ENCODE measurements at regions not wholly inside any gene's neighbourhood (a gene's known extent, or its start where the extent isn't known, plus 50 kb on each side); places are given as distances from the start of the nearest gene placed in this dataset.
"Not testable (repeated sequence)": the region's sequence is repeated elsewhere in the genome, so short reads cannot be mapped to it uniquely, and the experiment has no call there.

DNA sequence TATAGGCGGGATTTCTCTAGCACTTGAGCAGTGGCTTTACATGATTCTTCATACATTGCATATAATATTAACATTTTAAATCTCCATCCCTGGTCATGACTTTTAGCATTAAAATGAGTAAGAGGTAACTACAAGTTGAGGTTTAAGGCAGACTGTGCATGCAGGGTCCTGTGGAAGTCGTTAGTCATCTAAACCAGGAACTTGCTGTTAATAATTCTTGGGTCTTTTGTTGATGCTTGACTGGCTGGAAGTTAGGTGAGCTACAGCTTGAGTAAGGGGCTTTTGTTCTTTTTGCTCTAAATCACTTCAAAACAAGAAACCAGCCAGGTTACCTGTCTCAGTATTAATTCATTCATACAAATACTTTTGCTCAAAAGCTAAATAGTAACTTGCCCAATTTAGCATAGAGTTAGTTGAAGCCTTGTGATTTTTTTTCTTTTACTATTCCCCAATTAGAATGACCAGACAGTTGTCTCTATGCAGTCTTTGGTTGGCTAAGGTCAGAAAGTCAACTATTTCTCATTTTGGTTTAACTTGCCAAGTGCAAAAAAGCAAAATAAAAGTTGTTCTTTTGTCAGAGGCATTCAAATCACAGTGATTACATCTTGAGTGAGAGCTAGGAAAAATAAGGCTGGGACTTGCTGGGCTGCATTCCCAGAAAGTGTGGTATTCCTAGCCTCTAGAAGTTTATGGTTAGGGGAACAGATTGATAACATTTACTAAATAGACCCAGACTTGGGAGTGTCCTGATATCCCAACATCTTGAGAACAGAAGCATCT, 516.9 kb downstream of the PDHA2 start:
- DNase-seq: no peak
- intact Hi-C loops (cut with DNase I): no loop called here

DNA sequence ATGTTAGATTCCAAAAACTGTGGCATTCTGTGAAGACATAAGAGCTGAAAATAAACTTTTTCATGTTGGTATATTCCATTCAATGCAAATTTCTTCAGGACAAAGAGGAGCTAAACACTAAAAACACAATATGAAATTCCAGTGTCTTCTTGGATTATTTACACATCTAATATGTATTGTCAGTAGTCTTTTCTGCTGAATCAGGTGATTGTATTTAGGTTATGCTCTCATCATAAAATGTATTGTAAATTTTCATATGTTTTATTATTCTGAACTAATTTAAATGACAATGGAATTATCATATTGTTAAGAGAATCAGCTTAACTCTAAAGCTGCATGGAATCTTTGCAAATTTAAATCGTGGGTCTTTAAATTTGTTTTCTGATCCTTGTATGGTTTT, 526.7 kb downstream of the PDHA2 start:
- intact Hi-C loops (cut with DNase I): no loop called here
- no peak for DNase-seq

DNA sequence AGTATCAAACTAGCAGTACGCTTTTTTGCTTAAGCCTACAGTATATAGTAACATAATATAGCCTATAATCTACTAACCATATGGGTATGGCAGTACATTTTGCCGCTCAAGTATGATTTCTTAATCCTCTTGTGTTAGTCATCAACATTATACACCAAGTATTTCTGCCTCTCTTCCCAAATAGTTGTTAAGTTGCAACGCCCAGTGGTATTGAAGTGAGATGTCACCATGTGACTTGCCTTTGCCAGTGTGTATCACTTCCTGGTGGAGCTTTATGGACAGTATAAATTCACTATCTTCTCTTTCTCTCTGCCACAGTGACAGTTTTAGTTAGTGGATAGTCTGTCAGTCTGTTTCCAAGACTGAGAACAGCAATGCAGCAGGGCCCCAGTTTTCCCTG, 535.5 kb downstream of the PDHA2 start:
- DNase-seq: no peak
- intact Hi-C loops (cut with DNase I): no loop called here

DNA sequence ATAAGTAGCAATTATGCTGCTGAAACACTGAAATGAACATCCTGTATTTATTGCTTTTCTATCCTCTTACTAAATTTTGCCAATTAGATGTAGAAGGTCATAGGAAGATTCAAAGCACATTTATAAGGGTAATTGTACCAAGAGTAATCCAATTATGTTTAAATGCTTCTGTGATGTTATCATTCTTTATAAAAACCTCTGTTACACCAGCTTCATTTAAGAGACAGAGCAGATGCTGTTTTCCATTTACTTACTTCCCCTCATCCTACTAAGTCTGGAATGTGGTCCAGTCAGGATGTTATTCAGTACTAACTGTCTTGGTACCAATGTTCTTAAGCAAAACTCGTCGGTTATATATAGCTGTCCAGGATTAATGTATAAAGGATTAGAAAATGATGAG, 539.6 kb downstream of the PDHA2 start:
- DNase-seq: no peak
- intact Hi-C loops (cut with DNase I): no loop called here

DNA sequence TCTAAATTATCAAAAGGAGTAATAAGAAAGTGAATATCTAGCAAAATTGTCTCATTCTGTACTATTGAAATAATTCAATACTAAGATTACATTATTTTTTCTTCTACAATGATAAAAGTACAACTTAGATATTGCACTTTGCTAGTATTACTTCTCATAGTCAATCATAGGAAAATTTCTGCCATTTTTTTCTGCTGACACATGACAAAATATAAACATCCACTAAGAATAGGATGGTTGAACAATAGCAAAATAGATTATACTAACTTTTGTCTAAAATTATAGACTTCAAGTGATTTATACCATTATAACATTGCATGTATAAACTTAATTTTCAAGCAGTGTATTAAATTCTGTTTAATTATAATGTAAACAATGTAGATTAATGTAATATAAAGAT, 540.2 kb downstream of the PDHA2 start:
- DNase-seq: no peak
- intact Hi-C loops (cut with DNase I): no loop called here

DNA sequence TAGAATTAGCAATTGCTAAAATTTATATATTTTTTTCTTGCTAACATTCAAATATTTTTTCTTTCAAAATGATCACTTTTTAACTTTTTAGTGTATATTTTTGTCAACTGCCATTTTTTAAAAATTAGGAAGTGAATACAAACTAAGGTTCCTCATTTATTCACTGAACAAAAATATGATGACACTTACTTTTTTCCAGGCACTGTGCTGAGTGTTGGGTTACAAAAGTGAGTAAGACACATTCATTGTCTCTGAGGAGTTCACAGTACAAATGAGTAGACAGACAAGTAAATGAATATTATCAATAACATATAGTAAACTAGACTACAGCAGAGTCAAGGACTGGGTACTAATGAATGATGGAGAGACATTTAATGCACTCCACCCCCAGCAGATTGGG, 543.5 kb downstream of the PDHA2 start:
- intact Hi-C loops (cut with DNase I): no loop called here
- DNase-seq: no peak

DNA sequence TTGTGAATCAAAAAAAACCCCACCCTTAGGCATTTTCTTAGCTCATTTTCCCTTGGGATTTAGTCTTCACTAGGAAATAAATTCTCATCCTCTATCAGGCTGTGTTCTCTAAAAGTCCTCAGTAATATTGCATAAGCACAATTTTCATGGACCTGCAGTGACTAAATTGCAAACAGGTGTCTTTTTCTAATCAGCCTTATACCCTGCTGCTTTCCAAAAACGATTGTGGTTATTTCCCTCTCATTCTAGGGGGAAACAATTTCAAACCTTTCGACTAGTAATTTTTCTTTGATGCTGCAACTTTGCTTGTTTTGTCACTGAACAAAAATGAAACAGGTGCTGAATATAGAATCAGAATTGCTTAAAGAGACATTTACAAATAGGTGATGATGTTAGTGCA, 549.9 kb downstream of the PDHA2 start:
- intact Hi-C loops (cut with DNase I): no loop called here
- DNase-seq: no peak

DNA sequence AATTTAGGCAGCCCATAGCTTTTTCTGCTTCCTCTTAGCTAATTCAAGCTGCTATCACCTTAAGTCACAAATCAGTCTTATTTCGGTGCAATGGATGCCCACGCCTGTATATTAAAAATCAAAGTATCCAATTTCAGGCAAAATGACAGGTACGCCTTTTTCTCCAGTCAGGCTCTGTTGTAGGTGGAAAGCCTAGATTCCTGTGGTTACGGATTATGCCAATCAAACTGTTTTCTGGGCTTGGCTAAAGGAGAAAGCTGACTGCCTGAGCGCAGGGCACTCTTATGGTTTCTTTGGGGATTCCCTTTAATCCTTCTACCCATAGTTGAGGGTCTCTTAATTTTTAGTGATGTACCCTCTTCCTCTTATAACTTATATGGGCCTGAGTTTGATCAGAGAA, 550.5 kb downstream of the PDHA2 start:
- intact Hi-C loops (cut with DNase I): no loop called here
- DNase-seq: peak in 1 of 42 donors; percentile 11

DNA sequence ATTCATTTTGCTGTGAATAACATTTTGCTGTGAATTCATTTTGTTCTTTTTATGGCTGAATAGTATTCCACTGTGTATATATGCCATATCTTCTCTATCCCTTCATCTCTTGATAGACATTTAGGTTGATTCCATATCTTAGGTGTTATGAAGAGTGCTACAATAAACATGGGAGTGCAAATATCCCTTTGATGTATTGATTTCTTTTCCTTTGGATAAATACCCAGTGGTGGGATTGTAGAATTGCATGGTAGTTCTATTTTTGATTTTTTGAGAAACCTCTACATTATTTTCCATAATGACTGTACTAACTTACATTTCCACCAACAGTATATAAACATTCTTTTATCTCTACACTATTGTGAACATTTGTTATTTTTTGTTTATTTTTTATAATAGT, 555.9 kb downstream of the PDHA2 start:
- intact Hi-C loops (cut with DNase I): no loop called here
- no peak for DNase-seq

DNA sequence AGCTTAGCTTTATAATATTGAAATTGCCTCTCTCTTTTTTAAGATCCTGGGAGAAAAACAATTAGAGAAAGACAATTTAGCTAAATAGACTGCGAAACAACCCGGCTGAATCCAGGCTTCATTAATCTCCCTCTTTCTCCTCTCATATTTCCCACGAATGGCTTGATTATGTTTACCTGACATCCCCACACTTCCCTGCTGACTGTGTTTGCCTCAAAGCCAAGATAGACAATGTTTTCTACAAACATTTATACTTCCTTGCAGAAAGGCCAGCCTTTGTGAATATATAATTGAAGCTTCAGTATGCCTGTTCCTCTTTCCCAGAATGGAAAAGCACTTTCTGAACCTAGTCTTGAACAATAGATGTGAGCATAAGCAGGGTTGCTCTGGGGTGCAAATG, 566.8 kb downstream of the PDHA2 start:
- intact Hi-C loops (cut with DNase I): no loop called here
- DNase-seq: no peak

DNA sequence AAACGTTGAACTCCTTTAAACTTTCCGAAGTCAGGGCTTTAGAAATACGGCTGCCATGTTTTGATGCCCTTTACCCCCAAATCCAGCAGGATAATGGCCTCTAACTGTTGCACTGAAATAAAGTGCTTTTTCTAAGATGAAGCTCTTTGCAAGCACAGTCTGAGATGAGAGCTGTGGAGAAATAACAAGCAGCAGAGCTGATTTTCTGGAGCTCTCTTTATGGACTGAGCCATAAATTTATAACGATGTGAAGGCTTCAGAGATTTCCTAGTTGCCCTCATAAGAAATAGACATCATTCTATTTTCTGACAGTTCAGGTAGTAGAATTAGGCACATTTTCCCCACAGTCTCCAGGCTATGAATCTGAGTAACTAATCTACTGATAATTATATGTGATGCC, 567.3 kb downstream of the PDHA2 start:
- intact Hi-C loops (cut with DNase I): no loop called here
- DNase-seq: no peak

DNA sequence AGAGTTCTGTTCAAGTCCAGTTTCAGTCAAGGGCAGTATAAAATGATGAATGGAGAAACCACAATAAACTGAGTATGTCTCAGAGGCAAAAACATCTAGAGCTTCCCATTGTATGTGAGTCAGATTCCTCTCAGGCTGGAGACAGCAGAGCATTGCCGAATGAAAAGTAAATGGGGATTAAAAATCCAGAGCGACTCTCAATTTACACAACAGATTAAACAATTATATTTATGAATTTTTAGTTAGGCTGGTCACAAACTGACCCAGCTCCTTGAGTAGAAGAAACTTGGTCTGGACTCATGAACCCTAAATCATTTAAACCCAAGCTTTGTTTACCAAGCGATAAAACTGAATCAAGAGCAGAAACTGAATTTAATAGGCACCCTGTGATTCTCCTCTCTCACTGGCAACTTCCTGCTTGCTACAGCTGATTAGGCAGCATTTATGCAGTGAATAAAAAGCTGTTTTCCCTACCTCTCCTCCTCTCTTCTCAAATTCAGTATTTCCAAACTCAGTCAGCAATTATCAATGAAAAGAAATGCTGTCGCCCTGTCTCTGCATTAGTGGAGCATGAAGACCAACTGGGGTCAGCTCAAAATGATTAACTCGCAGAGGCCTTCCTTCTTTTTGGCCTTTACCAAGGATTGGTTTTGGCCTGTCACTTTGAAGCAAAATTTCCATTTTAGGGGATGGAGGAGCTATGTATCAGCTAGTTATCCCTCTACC, 568.0 kb downstream of the PDHA2 start:
- peak in 1 of 42 donors; percentile 3 for DNase-seq
- intact Hi-C loops (cut with DNase I): no loop called here

DNA sequence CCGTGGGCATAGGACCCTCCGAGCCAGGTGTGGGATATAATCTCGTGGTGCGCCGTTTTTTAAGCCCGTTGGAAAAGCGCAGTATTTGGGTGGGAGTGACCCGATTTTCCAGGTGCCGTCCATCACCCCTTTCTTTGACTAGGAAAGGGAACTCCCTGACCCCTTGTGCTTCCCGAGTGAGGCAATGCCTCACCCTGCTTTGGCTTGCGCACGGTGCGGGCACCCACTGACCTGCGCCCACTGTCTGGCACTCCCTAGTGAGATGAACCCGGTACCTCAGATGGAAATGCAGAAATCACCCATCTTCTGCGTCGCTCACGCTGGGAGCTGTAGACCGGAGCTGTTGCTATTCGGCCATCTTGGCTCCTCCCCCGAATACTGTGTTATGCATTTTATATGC, 575.0 kb downstream of the PDHA2 start:
- intact Hi-C loops (cut with DNase I); DNase-seq: not testable (repeated sequence)

DNA sequence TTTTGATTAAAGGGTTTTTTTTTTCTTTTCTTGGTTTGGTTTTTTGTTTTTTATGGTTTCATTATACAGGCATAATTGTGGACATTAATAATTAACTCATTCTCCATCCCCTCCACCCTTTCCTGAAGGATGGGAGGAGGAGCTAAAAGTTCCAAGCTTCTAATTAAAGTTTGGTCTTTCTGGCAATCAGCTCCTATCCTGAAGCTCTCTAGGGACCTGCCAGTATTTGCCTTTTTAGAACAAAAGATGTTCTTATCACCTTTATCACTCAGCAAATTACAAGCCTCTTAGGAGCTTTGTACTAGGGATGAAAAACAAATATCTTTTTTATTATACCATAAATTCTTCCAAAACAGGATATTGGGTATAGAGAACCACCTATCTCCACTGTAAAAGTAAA, 589.8 kb downstream of the PDHA2 start:
- intact Hi-C loops (cut with DNase I): no loop called here
- no peak for DNase-seq

DNA sequence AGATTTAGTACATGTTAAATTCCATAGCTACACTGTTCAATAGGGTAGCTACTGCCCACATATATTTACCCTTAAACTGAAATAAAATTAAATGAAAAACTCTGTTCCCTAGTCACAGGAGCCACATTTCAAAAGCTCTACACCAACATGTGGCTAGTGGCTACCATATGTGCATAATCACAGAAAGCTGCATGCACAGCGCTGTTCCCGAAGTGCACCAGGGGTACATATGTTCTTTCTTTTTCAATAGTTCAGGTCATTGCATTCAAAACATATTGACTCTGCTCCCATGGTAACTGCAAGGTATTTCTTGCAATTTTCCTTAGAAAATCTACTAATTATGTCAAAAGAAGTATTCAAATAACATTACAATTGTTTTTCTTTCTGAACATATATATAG, 591.2 kb downstream of the PDHA2 start:
- DNase-seq: no peak
- intact Hi-C loops (cut with DNase I): no loop called here

DNA sequence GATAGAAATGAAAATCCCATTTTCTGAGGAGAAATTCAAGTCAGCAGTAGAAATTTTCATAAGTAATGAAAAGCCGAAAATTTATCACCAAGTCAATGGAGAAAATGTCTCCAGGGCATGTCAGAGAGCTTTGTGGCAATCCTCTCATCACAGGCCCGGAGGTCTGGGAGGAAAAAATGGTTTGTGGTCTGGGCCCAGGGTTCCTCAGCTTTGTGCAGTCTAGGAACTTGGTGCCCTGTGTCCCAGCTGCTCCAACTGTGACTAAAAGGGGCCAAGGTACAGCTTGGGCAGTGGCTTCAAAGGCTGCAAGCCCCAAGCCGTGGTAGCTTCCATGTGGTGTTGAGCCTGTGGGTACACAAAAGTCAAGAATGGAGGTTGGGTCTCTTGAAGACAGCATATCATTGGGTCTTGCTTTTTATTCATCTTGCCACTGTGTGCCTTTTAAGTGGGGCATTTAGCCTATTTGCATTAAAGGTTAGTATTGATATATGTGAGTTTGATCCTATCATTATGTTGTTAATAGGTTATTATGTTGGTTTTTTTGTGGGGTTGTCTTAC, 608.5 kb downstream of the PDHA2 start:
- DNase-seq: no peak
- intact Hi-C loops (cut with DNase I): no loop called here

DNA sequence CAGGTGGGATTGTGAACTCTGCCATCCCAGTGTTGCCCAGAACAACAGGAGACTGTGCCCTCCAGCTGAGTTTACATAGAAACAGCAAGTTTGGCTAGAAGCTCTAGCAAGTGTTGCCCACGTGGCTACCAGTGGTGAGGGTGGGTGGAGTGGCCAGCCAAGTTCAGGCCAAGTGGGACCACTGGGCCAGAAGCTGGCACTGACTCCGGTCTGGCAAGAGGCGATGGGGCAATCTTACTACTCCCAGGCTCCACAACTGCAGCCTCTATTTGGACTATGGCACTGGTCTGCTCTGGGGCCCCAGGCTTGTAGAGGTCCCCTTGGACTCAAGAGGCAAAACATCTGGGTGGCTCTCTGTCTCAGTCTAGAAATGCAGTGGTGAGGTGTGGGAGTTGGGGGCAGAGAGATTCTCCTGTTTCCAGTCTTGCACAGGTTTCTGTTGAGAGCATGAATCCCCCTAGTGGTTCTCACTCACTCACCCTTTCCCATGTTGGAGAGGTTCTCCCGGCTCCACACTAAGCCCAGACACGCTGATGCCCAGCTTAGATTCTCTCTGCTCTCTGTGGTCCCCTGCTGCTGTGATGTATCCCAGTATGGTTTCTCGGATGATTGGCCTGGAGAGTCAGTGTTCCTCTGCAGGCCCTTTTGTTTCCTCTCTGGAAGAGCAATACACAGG, 615.3 kb downstream of the PDHA2 start:
- DNase-seq: no peak
- intact Hi-C loops (cut with DNase I): no loop called here

DNA sequence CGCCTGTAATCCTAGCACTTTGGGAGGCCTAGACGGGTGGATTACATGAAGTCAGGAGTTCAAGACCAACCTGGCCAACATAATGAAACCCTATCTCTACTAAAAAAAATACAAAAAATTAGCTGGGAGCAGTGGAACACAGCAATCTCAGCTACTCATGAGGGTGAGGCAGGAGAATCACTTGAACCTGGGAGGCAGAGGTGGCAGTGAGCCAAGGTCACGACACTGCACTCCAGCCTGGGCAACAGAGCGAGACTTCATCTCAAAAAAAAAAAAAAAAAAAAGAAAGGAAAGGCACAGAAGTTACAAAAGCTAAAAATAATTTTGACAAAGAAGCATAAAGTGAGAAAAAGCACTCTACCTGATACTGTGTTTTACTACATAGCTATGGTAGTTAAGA, 618.1 kb downstream of the PDHA2 start:
- intact Hi-C loops (cut with DNase I); DNase-seq: not testable (repeated sequence)

DNA sequence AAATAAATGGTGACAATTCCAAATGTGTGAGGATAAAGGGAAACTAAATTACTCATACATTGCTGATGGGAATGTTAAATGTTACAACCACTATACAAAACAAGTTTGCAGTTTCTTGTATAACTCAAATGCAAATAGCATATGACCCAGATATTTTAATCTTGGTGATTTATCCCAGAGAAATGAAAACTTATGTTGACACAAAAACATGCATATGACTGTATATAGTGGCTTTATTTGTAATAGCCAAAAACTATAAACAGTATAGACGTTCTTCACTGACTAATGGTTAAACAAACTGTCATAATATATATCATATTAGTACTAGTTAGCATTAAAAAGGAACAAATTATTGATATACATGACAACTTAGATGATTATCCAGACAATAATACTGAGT, 619.2 kb downstream of the PDHA2 start:
- intact Hi-C loops (cut with DNase I): no loop called here
- DNase-seq: no peak

DNA sequence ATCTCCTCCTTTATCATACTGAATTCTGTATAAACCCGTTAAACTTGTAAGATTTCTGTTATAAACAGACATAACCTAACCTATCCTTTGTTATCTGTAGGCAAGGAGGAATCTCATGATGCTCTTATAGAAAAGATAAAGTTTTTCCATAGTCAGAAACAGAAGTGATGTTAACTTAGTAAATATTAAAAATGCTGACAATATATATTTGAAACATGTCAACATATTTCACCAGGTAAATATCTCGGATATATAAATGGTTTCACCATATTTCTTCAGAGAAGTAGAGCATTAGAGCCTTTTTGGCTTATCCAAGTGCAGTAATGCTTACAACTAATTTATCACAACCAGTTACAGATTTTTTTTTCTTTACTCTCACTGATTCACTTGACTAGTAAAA, 625.9 kb downstream of the PDHA2 start:
- DNase-seq: no peak
- intact Hi-C loops (cut with DNase I): no loop called here
